Stomach (tissue), 8 donors: ENCODE measurements at regions not wholly inside any gene's neighbourhood (a gene's known extent, or its start where the extent isn't known, plus 50 kb on each side); places are given as distances from the start of the nearest gene placed in this dataset.

Experiments used
- DNase-seq, 2 donors: peaks; one replicate each; pipeline versions ENCODE4 v3.0.0 to v3.0.0-alpha.2; 2013 to 2019
- H3K27ac ChIP-seq, 5 donors: fragments of 200-600 bp in 4 of 5; sonication (generic) in 4 of 5; one replicate each; pipeline ENCODE4 v1.5.1; 2013 to 2019; ENCODE audit warnings: mild to moderate bottlenecking in 1 of 5, moderate library complexity in 1 of 5
- H3K27me3 ChIP-seq, 3 donors: fragments of 200-600 bp; sonication (generic); one replicate each; pipeline ENCODE4 v1.5.1; 2017 to 2019; ENCODE audit warnings: mixed run types in 1 of 3
- H3K36me3 ChIP-seq, 4 donors: fragments of 200-600 bp; sonication (generic); 1 replicate in 3 of 4; 2 replicates in 1 of 4; pipeline ENCODE4 v1.5.1; 2016 to 2019
- H3K4me1 ChIP-seq, 4 donors: fragments of 200-600 bp; sonication (generic); one replicate each; pipeline ENCODE4 v1.5.1; 2016 to 2019
- H3K4me3 ChIP-seq, 4 donors: fragments of 200-600 bp; sonication (generic) in 3 of 4; one replicate each; pipeline ENCODE4 v1.5.1; 2016 to 2019; ENCODE audit warnings: mild to moderate bottlenecking in 1 of 4
- H3K9me3 ChIP-seq, 4 donors: fragments of 200-600 bp; sonication (generic); one replicate each; pipeline ENCODE4 v1.5.1; 2016 to 2019
- EP300 ChIP-seq: sonication (generic); formaldehyde crosslinking; IDR thresholded peaks from one replicate; pipeline ENCODE4 v1.6.1; 2017; ENCODE audit warnings: antibody characterized with exemption
- POLR2A ChIP-seq, 4 donors: fragments of 450-650 bp; IDR thresholded peaks; one replicate each; pipeline ENCODE4 v1.6.1; 2016; ENCODE audit warnings: antibody characterized with exemption in 4 of 4, control low read depth in 2 of 4, mild to moderate bottlenecking in 1 of 4, moderate library complexity in 1 of 4
- POLR2AphosphoS5 ChIP-seq, 3 donors: sonication (generic); formaldehyde crosslinking; IDR thresholded peaks; one replicate each; pipeline ENCODE4 v1.6.1; 2016; ENCODE audit warnings: antibody characterized with exemption in 3 of 3
- WGBS, 5 donors: extraction: QIAGEN DNeasy Blood & Tissue Kit in 3 of 5; methylation state at CpG; one replicate each; pipeline versions ENCODE4 v1.1.5 to v1.1.7; 2013 to 2018; 5-methylcytosine and 5-hydroxymethylcytosine counted together
- intact Hi-C: fragments of 100-400 bp; cut with DNase I; formaldehyde crosslinking; loops from one replicate; pipeline ENCODE4 v1.15.1; 2023; ENCODE audit warnings: low total_unique reads
- TF ChIP-seq, protein P1 (sequence below), 7 experiments: fragments of 450-650 bp in 4 of 7; fragments of 200-600 bp in 3 of 7; sonication (generic) in 3 of 7; IDR thresholded peaks; one replicate each; pipeline ENCODE4 v1.5.1; 2016 to 2019; ENCODE audit warnings: antibody characterized with exemption in 7 of 7, control low read depth in 2 of 7, mild to moderate bottlenecking in 1 of 7
- donor health status: healthy with polysubstance abuse.
- donor health status: Bipolar disorder and iron deficiency.
- donor health status: healthy.

GRCh38 chr6:12592634-12593033 is 123.9 kb upstream of the PHACTR1 start:
- H3K36me3 ChIP-seq = no peaks in the 10 kb centered on the region
- no peaks in the 10 kb centered on the region for H3K27me3 ChIP-seq
- H3K4me3 ChIP-seq = no peak overlapping the region
- 80 to 98% (median 87%) methylated on average over 4 of the region's 4 CpGs for WGBS, 5 donors
- peaks cover 0 to 9% (median 4%) of the 10 kb centered on the region in 4 donors for H3K4me1 ChIP-seq
- H3K27ac ChIP-seq = no peak overlapping the region
- DNase-seq = no peak
- H3K9me3 ChIP-seq = no peaks in the 10 kb centered on the region
- TF ChIP-seq EP300 (no peak), POLR2A (IDR thresholded peaks at IDR 0.05) (no peak), POLR2AphosphoS5 (IDR thresholded peaks at IDR 0.05) (no peak)
- TF ChIP-seq, protein P1, sequence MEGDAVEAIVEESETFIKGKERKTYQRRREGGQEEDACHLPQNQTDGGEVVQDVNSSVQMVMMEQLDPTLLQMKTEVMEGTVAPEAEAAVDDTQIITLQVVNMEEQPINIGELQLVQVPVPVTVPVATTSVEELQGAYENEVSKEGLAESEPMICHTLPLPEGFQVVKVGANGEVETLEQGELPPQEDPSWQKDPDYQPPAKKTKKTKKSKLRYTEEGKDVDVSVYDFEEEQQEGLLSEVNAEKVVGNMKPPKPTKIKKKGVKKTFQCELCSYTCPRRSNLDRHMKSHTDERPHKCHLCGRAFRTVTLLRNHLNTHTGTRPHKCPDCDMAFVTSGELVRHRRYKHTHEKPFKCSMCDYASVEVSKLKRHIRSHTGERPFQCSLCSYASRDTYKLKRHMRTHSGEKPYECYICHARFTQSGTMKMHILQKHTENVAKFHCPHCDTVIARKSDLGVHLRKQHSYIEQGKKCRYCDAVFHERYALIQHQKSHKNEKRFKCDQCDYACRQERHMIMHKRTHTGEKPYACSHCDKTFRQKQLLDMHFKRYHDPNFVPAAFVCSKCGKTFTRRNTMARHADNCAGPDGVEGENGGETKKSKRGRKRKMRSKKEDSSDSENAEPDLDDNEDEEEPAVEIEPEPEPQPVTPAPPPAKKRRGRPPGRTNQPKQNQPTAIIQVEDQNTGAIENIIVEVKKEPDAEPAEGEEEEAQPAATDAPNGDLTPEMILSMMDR (IDR thresholded peaks at IDR 0.05) = no peak
- intact Hi-C loops = no loop called here

- H3K4me1 ChIP-seq = peaks cover 0 to 9% (median 4%) of the 10 kb centered on the region in 4 donors
- TF ChIP-seq POLR2AphosphoS5 (IDR thresholded peaks at IDR 0.05) (no peak), EP300 (no peak), POLR2A (IDR thresholded peaks at IDR 0.05) (no peak)
- TF ChIP-seq, protein P1 (IDR thresholded peaks at IDR 0.05) = no peak
- peak in 1 of 2 donors; percentile 63 for DNase-seq
- no peak overlapping the region for H3K27ac ChIP-seq
- H3K27me3 ChIP-seq = no peaks in the 10 kb centered on the region
- WGBS, 5 donors = 48 to 67% (median 58%) methylated on average over 12 of the region's 12 CpGs
- intact Hi-C loops = no loop called here
- H3K36me3 ChIP-seq = no peaks in the 10 kb centered on the region
- H3K9me3 ChIP-seq = no peaks in the 10 kb centered on the region
- no peak overlapping the region for H3K4me3 ChIP-seq
These were observed 122.6 kb upstream of the PHACTR1 start for GRCh38 chr6:12593771-12594529.

DNA sequence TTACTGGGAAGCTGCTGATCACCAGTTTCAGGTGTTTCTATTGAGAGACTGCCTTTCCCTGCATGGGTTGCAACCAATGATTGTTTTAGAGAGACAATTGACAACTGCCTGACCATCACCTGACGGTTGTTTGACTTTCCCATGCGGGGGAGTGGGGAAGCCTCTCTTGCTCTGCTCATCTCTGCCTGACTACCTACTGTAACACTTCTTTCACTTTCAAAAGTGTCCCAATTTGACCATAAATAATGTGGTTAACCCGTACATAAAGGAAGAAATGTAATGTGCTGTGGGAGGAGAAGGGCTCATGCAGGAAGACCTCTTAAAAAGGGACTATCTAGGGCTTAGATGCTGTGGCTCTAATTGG is 122.1 kb upstream of the PHACTR1 start:
- H3K27ac ChIP-seq = no peak overlapping the region
- TF ChIP-seq, protein P1 (IDR thresholded peaks at IDR 0.05) = no peak
- TF ChIP-seq POLR2AphosphoS5 (IDR thresholded peaks at IDR 0.05) (no peak), POLR2A (IDR thresholded peaks at IDR 0.05) (no peak), EP300 (no peak)
- H3K27me3 ChIP-seq = no peaks in the 10 kb centered on the region
- peaks cover 0 to 9% (median 4%) of the 10 kb centered on the region in 4 donors for H3K4me1 ChIP-seq
- H3K9me3 ChIP-seq = no peaks in the 10 kb centered on the region
- DNase-seq = no peak
- no peaks in the 10 kb centered on the region for H3K36me3 ChIP-seq
- 70 to 78% (median 73%) methylated on average over 3 of the region's 3 CpGs for whole genome bisulfite sequencing, 5 donors
- H3K4me3 ChIP-seq = no peak overlapping the region
- intact Hi-C loops = no loop called here

DNA sequence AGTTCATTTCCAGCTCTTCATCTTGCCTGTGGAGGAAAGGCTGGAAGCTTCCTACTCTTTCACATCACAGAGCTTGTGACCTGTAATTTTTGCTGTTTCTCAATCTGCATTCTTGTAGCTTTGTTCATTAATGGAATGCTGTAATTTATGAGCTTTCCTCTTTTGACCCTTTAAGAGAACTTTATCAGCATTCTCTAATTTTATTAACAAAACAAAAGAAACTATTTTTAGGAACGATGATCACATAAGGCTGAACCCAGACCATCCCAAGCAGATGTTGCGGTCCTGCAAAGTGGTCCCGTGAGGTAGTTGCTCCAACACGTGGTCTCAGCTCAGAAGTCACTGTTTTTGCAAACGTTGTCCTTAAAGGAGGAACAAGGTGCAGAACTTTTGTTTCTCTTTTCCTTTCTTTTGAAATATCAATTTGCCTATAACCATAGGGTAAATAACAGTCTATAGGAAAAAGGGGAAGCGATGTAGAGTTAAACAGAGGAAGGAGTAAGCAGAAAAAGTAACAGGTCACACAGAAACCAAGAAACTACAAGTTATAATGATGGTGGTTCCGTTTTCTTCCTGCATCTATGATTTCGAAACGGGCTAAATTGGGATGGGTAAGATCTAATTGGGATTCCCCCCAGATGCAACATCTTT is 121.3 kb upstream of the PHACTR1 start:
- H3K36me3 ChIP-seq = no peaks in the 10 kb centered on the region
- H3K27ac ChIP-seq = no peak overlapping the region
- no peaks in the 10 kb centered on the region for H3K9me3 ChIP-seq
- peaks cover 0 to 9% (median 4%) of the 10 kb centered on the region in 4 donors for H3K4me1 ChIP-seq
- TF ChIP-seq EP300 = no peak
- no peak for TF ChIP-seq POLR2AphosphoS5 (IDR thresholded peaks at IDR 0.05)
- TF ChIP-seq, protein P1 (IDR thresholded peaks at IDR 0.05) = no peak
- TF ChIP-seq POLR2A (IDR thresholded peaks at IDR 0.05) = no peak
- DNase-seq = no peak
- H3K4me3 ChIP-seq = no peak overlapping the region
- intact Hi-C loops = no loop called here
- 74 to 81% (median 76%) methylated on average over 9 of the region's 9 CpGs for WGBS, 5 donors
- H3K27me3 ChIP-seq = no peaks in the 10 kb centered on the region
